Activated T-cell treated with anti-CD3 and anti-CD28 coated beads, Interleukin-2, amount 50 U/mL, for 48 hours (primary cell): ENCODE measurements at regions not wholly inside any gene's neighbourhood (a gene's known extent, or its start where the extent isn't known, plus 50 kb on each side); places are given as distances from the start of the nearest gene placed in this dataset.
"Not testable (repeated sequence)": the region's sequence is repeated elsewhere in the genome, so short reads cannot be mapped to it uniquely, and the experiment has no call there.

Experiments used
- DNase-seq, 2 experiments: peaks; one replicate each; pipeline ENCODE4 v3.0.0-alpha.2; 2020

GRCh38 chr18:51248685-51249084 lies 51.2 kb upstream of the MEX3C start:
- DNase-seq: no peak

- DNase-seq: no peak
Measured at GRCh38 chr18:51250006-51250405, 52.5 kb upstream of the MEX3C start.

GRCh38 chr18:51250458-51251024 lies 53.1 kb upstream of the MEX3C start:
- no peak for DNase-seq

- DNase-seq: no peak
Measured at GRCh38 chr18:51251625-51252024, 54.1 kb upstream of the MEX3C start.

DNA sequence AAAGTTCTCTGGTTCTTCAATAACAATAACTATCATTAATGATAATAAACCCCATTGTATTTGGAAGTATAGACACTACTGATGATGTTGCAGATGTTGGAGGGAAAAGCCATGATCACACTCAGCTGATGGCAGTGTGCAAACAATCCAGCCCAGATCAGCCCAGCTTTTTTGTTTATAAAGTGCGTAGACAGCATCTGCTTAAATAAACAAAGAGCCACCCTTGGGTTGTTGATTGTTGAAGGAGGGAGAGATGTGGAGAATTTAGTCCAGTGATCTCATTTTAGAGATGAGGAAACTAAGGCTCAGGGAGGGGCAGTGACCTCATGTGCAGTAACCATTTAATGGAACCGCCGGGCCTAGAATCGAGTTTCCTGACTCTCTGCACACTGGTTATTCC lies 56.0 kb upstream of the MEX3C start:
- no peak for DNase-seq

DNA sequence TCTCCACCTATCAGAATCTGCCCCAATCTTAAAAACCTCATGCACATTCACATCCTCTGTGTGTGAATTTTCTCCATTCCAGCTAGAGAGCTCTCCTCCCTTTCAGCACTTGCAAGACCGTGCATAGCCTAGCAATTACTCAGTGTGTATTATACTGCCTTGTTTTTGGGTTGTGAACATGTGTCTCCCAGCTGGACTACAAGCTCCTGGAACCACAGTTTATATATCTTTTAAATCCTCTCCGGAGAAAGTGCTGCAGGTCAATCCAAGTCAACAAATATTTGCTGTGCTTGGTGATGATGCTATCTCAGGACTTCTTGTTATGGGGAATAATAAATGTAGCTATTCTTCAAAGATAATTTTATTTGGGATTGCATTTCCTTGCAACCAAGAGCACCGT lies 58.2 kb upstream of the MEX3C start:
- no peak for DNase-seq

DNA sequence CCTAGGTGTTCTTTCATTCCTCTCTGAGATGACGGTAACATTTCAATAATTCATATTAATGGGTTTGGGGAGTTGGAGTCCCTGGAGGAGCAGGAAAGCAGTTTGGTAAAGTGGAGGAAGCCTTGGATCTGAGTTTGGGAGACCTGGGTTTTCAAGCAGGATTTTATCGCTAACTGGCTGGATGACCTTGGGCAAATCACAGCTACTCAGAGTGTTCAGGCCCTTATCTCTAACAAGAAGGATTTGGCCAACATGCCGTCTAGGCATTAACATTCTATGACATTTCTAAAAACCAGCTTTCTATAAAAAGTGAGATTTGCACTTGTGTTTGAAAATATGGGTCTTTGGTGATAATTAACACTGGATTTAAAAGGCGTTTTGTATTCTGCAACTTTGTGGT lies 59.7 kb upstream of the MEX3C start:
- DNase-seq: no peak

DNA sequence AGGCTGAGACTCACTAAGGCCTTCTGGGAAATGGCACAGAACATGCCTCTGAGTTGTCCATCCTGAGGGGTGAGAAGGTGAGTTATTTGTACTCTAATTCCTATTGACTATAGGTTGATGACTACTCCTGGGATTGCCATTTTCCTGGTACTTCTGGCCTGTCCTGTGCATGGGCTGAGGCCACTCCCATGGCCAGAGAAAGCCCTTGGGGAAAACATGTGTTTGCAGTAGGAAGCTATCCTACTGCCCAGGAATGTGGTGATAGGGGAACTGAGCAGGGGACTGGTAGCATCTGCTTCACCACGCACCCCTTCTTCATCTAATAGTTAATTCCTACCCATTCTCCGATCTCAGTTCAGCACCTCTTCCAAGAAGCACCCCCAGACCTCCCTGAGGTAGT lies 62.6 kb upstream of the MEX3C start:
- no peak for DNase-seq

DNA sequence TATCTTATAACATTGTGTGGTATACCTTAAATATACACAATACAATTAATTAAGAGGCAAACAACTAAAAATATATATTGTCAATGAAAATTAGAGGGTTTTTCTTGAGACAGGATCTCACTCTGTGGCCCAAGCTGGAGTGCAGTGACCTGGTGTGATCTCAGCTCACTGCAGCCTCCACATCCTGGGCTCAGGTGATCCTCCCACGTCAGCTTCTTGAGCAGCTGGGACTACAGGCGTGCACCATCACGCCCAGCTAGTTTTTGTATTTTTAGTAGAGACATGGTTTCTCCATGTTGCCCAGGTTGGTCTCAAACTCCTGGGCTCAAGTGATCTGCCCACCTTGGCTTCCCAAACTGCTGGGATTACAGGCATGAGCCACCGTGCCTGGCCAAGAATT lies 68.6 kb upstream of the MEX3C start:
- not testable (repeated sequence) for DNase-seq

GRCh38 chr18:51266773-51267172 lies 69.3 kb upstream of the MEX3C start:
- no peak for DNase-seq

GRCh38 chr18:51273437-51273836 lies 76.0 kb upstream of the MEX3C start:
- no peak for DNase-seq

DNA sequence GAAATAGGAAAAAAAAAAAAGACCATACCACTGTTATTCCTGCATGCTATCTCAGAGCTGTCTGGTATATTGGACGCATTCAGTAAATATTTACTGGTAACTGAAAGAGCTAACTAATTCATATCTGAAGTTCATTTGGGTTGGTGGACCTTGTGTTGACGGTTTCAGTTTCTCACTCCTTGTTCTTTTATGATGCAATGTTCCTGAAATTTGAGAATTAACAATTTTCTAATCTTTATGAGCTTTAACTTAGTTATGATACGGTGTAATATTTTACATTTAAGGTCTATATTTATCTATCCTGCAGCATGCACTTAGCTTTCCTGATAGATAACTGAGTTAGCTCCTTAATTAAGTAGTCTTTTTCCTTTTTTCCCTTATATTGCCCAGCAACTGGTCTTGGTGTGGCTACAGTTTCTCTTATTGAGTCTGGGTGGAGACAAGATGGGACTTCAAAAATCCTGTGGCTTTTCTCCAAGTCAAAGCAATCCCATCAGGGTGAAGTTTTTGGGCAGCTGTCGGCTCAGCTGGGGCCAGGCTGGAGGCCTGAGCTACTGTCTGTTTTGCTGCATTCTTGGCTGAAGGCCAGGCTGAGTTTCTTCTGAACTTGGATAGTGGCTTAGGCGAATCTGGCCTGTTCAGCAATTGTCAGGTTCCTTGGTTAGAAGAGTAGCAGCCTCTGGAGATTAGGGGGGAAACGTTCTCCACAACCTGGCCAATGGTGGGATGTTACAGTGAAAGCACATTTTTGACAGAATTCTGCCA lies 78.4 kb upstream of the MEX3C start:
- no peak for DNase-seq

- peak; percentile 69 to 70 for DNase-seq
Measured at GRCh38 chr18:51278045-51278649, 80.7 kb upstream of the MEX3C start.

DNA sequence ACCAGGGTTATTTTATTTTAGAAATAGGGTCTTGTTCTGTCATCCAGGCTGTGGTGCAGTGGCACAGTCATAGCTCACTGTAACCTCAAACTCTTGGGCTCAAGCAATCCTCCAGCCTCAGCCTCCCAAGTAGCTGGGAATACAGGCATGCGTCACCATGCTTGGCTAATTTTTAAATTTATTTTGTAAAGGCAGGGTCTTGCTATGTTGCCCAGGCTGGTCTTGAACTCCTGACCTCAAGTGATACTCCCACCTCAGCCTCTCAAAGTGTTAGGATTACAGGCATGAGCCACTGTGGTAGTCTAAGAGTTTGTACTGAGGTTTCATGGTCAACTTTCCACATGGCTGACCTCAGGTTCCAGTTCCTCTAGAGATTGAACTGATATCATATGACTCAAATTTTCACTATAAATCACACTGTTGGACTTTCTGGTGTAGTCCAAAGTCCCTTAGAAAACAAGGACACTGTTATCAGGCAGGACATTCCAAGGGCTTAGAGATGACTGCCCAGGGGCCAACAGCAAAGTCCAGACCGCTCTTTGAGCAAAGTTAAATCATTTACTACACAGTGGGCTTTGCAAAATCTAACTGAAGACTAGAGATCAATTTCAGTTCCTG lies 82.0 kb upstream of the MEX3C start:
- DNase-seq: no peak

DNA sequence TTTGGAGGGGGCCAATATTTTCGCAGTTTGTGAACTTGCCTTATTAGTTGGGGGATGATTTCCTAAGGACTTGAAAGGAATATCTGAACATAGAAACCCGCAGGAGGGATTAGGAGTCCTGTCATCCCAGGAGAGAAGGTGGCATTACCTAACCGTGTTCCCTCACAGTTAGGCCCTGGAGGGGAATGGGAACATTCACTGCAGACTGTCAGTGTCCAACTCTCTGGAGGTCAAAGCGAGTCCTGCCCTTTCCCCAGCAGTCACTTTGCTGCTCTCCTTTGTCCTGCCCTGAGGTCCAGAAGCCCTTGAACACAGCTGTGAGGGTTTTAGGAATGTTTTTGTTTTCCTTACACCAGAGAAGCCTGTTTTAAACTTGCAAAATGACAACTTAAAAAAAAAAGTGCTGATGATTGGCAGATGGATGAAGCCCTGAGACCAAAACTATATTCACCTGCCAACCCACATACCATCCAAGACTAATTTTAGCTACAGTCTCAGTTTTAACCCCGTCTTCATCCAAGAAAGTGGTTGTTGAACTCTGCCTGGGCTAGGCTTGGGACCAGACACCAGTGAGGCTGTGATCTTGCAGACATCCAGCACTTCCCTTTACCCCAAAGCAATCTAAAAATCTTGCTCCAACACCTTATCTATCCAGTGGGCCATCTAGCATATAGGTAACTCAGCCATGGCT lies 90.5 kb upstream of the MEX3C start:
- no peak for DNase-seq

DNA sequence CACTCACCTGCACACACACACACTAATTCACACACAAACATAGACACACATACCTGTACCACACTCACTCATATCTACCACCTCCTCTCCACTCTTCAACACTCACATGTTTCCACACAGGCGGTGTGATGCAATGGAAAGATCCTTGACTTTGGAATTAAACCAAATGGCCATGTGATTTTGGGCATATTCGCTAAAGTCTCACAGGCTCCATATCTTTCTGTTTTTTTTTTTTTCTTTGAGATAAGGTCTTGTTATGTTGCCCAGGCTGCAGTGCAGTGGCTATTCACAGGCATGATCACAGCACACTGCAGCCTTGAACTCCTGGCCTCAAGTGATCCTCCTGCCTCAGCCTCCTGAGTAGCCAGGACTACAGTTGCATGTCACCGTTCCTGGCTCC lies 91.1 kb upstream of the MEX3C start:
- no peak for DNase-seq

DNA sequence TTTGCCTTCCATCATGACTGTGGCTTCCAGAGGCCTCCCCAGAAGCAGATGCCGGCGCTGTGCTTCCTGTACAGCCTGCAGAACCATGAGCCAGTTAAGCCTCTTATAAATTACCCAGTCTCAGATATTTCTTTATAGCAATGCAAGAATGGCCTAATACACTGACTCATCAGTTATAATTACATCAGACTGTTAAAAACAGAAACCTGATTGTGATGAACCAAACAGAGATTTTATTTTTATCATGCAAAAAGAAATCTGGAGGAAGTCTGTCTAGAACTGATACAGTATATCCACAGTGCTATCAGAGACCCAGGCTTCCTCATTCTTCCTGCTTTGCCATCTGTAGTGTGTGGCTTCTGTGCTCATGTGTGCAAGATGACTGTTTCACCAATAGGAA lies 93.4 kb upstream of the MEX3C start:
- DNase-seq: no peak

- no peak for DNase-seq
Measured at GRCh38 chr18:51300912-51301311, 103.4 kb upstream of the MEX3C start.

DNA sequence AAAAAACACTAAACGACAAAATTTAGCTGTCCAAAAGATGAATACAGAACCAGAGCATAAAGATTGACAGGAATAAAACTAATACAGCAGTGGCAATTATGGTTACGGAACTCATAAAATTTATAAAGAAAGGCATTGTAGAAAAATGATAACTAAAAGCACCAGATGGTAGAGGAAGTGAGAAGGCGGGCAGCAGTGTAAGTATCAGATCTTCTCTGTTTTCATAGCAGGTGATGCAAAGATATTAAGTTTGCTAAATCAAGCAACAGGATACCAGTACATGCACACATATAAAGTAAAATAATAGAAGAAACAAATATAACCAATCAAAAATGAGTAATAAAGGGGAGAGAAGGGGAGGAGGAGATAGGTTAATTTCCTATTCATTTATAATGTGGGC lies 103.9 kb upstream of the MEX3C start:
- DNase-seq: no peak

DNA sequence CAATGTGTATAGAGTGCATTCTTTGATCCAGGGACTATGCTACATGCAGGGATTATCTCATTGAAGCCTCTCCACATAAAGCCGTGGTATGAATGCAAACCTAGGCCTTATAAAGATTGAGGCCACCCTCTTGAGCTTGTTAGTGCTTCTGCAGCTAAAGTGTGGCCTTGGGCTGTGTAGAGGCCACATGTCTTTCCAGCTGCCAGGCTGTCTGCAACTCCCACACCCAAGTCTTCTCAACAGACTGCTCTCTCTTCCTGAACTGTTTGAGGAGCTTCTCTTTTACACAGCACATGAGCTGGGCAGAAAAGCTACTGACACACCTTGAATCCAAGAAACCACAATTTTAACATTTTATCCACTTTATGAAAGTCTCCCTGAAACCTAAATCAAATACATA lies 119.2 kb upstream of the MEX3C start:
- DNase-seq: no peak

DNA sequence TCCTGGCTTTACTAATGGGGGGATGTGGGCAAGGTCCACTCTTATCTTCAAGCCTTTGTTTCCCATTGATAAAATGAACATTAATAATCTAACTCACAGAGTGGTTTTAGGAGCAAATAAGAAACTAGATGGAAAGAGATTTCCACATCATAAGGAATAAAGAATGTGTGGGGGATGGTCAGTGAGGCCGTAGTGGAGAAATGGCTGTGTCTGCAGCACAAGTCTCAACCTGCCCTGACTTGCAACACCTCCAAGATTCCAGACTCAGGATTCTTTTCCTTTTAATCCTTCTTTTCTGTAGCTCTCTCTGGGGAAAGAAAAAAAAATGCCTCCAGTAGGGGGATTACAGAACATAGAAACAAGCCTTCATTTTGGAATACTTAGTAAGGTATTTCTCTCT lies 124.2 kb upstream of the MEX3C start:
- DNase-seq: no peak

DNA sequence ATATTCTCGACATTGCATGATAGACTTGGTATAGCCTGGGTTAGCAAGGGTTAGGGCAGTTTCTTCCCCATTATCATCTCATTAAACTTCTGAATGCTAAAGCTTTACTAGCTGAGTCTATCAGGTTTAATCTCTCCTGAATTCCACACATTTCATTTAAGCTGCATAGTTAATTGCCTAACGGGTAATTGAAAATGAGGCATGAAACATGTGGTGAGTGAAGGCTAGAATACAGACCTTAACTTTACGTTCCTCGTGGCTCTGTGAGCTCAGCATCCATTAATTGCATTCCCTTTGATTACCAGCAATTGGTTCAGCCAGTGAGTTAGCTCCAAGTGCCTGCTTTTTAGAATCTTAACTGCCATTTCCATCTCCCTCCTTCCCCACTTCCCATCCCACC lies 126.5 kb upstream of the MEX3C start:
- no peak for DNase-seq

- no peak for DNase-seq
Measured at GRCh38 chr18:51330148-51330547, 132.7 kb upstream of the MEX3C start.

DNA sequence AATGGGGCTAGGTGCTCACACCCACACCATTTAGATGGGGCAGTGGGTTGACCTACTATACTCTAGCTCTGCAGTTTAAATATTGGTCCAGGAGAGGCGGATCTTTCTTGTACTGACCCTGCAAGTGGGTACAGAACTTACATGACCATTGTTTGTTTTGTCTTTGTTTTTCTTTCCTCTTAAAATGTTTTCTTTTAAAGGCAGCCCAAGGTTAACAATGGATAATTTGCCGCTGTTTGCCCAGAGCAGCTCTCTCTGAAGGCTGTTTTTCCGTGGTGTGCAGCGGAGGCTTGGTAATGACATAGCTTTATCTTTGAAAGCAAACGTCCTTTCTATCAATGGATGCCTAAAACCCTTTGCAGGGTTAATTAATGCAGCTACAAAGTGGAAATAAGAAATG lies 133.3 kb upstream of the MEX3C start:
- no peak for DNase-seq
